ENCODE measurements at regions not wholly inside any gene's neighbourhood (a gene's known extent, or its start where the extent isn't known, plus 50 kb on each side); places are given as distances from the start of the nearest gene placed in this dataset.

DNA sequence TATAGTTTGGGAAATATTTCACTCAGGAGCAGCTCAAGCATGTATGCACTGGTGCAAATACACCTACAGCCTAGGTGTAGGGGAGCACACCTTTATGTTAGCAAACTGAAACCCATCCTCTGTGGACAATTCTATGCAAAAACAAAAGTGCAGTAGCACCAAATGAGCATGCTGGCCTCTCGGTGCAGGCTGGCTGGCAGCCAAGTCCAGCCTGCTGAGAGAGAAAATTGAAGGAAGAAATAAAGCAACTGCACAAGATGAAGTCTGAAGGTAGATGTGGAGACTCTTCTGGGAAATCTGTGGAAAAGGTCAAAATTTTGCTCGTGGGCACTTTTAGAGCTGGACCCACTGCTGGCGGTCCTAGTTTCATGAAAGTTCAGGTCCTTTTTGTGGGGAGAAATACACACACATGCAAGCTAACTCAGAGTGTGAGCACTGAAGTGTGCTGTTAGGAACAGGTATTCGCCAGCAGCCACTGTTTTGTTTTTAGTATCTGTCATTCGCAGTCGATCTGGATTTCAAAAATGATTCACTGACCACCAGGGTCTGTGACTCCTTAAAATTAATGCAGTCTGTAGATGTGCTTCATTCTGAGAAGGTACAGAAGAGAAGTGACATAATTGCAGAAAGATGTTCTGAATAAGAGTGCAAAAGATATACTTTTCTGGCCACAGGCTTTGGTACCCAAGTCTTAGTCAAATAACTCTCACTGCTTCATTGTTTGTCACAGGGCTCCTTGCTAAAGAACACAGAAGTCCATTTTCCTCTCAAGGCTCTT is 281.7 kb downstream of the PARP8 start:
- H3K4me3 ChIP-seq (replicated peaks; ENCODE audit: low read depth, low read length): no peak overlapping the region
- DNase-seq (ENCODE audit: low read depth): no peak
- TF ChIP-seq, protein P1, sequence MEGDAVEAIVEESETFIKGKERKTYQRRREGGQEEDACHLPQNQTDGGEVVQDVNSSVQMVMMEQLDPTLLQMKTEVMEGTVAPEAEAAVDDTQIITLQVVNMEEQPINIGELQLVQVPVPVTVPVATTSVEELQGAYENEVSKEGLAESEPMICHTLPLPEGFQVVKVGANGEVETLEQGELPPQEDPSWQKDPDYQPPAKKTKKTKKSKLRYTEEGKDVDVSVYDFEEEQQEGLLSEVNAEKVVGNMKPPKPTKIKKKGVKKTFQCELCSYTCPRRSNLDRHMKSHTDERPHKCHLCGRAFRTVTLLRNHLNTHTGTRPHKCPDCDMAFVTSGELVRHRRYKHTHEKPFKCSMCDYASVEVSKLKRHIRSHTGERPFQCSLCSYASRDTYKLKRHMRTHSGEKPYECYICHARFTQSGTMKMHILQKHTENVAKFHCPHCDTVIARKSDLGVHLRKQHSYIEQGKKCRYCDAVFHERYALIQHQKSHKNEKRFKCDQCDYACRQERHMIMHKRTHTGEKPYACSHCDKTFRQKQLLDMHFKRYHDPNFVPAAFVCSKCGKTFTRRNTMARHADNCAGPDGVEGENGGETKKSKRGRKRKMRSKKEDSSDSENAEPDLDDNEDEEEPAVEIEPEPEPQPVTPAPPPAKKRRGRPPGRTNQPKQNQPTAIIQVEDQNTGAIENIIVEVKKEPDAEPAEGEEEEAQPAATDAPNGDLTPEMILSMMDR (IDR thresholded peaks at IDR 0.05; ENCODE audit: low read length, missing control alignments): no peak

DNA sequence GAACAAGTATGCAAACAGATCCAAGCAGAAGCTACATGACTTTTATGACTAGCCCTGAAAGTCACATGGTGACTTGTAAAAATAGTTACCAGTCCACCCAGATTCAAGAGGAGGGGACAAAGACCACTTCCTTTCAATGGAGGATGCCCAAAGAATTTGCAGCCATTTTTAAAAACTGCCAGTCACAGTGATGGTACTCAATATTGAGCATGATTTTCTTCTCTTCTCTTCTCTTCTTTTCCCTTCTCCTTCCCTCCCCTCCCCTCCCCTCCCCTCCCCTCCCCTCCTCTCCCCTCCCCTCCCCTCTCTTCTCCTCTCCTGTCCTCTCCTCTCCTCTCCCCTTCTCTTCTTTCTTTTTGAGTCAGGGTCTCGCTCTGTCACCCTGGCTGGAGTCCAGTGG is 286.9 kb downstream of the PARP8 start:
- no peak overlapping the region for H3K4me3 ChIP-seq (replicated peaks; ENCODE audit: low read depth, low read length)
- TF ChIP-seq, protein P1 (IDR thresholded peaks at IDR 0.05; ENCODE audit: low read length, missing control alignments): no peak
- DNase-seq (ENCODE audit: low read depth): no peak

DNA sequence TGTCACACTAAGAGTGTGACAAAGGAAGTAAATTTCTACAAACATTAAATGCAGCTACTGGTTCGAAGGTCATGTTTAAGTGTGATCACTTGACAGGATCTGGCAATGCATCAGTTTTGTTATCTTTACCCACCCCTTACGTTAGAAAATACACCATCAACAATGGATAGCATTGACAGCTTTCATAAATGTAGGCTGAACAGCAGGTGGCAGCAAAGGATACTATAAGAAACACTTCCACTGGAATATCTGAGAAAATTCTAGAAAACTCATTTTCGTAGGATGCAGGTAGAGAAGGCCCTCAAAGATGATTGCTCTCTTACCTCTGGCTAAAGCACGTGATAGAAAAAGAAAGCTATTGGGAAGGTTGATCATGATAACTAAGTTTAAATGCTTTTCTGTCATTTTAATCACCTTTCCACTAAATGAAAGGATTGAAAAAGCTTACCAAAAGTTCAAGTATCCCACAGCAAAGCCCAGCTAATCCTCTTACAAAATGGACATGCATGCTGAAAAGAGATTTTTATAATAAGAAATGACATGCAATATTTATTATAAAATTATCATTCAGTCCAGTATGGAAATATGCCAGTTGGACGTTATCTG is 292.5 kb downstream of the PARP8 start:
- peak; percentile 55 for DNase-seq (ENCODE audit: low read depth)
- no peak overlapping the region for H3K4me3 ChIP-seq (replicated peaks; ENCODE audit: low read depth, low read length)
- TF ChIP-seq, protein P1 (IDR thresholded peaks at IDR 0.05; ENCODE audit: low read length, missing control alignments): peak; percentile 64

DNA sequence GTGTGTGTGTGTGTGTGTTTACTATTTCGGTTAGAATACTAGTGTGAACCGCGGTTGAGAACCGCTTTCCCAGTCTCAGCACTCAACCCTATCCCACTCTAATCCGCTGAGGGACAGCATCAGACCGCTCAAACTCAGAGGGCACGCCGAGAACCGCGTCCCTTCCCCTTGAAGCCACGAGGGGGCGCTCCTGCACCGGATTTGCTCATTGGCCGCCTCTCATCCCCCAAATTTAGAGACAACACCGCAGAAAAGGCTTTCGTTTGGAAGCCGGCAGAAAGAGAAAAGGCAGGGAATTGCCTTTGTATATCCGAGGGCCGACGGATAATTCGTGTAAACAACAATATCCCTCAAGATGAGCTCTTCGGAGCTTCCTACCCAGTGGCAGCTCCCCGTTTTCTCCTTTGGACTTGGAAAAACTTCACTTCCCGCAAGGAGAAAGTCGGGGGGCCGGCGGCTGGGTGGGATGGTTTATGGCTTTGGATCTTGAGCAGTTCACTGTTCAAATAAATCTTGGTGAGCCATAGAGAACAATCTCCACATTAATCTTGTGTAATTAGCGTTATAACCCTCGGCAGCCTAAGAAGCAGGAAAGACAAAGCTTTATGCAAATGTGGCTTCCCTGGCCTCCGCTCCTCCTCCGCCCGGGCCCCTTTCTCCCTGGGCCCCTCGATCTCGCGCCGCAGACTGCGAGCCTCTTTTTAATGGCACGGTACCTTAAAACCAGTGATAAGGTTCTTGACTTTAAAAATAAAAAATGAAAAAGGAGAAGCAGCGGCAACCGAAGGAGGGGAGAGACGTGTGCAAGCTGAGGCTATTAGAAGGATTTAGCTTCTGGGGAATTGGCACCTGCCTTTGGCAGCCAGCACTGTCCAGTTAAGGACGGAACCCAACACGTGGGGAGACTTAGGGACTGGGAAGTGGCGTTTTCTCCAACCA is 296.8 kb downstream of the PARP8 start:
- TF ChIP-seq, protein P1 (IDR thresholded peaks at IDR 0.05; ENCODE audit: low read length, missing control alignments): peak; percentile 89
- DNase-seq (ENCODE audit: low read depth): peak; percentile 55
- H3K4me3 ChIP-seq (replicated peaks; ENCODE audit: low read depth, low read length): peak overlapping the region; percentile 52

DNA sequence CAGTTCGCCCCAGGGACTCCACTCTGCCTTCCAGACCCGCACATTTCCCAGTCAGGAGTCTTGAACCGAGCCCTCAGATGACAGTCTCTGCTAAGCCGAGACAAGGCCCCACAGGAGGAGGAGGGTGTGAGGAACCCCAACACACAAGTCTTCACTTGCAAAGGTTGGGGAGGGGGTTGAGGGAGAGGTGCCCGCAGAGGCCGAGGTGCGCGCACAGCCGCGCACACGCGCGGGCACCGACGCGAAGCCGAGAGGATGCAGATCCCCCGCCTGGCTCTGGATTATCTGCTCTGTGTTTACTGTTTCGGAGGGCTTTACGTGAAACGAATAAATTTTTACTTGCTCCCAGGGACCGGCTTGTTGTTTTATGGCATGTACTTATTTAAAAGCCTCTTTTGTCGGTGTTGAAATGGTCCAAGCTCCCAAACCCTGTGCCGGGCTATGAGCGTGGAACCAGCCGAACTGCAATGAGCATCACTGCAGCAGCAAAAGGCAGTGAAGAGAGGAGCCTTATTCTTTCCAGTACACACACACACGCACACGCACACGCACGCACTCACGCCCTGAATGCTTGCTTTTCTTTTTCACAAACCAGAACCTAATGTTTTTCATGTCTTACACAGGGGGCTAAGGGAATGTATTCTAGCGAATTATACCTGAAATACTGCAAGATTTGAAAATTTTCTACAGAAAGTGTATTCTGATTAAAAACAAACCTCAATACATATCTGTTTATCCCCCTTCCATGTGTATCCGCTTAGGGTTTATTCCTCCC is 297.7 kb downstream of the PARP8 start:
- no peak for DNase-seq (ENCODE audit: low read depth)
- TF ChIP-seq, protein P1 (IDR thresholded peaks at IDR 0.05; ENCODE audit: low read length, missing control alignments): no peak
- H3K4me3 ChIP-seq (replicated peaks; ENCODE audit: low read depth, low read length): no peak overlapping the region

Measured in fibroblast of pulmonary artery (primary cell).